Gastrocnemius medialis (tissue), 4 donors: ENCODE measurements at regions not wholly inside any gene's neighbourhood (a gene's known extent, or its start where the extent isn't known, plus 50 kb on each side); places are given as distances from the start of the nearest gene placed in this dataset.

ENCODE experiments used
- ATAC-seq, 2 donors: fragments of 150-250 bp; one replicate each; pipeline ENCODE4 v1.9.1; 2016
- DNase-seq, 2 donors: peaks; one replicate each; pipeline ENCODE4 v3.0.0-alpha.2; 2019
- H3K27ac ChIP-seq, 4 donors: fragments of 200-600 bp; sonication (generic); 1 replicate in 1 of 4; 2 replicates in 3 of 4; pipeline ENCODE4 v1.5.1; 2016 to 2018; ENCODE audit warnings: mild to moderate bottlenecking in 2 of 4, moderate library complexity in 1 of 4
- H3K27me3 ChIP-seq, 3 donors: fragments of 200-600 bp; sonication (generic) in 2 of 3; 1 replicate in 1 of 3; 2 replicates in 2 of 3; pipeline versions ENCODE4 v1.5.1 to v1.6.0; 2016 to 2019; ENCODE audit warnings: mild to moderate bottlenecking in 1 of 3, moderate library complexity in 1 of 3
- H3K36me3 ChIP-seq, 2 donors: fragments of 200-600 bp; sonication (generic) in 1 of 2; one replicate each; pipeline ENCODE4 v1.5.1; 2017 to 2018
- H3K4me1 ChIP-seq, 2 donors: fragments of 200-600 bp; sonication (generic) in 1 of 2; one replicate each; pipeline ENCODE4 v1.5.1; 2016 to 2017; ENCODE audit warnings: mild to moderate bottlenecking in 2 of 2
- H3K4me3 ChIP-seq, 4 donors: fragments of 200-600 bp; sonication (generic) in 3 of 4; 1 replicate in 1 of 4; 2 replicates in 3 of 4; pipeline ENCODE4 v1.5.1; 2016 to 2019; ENCODE audit warnings: mild to moderate bottlenecking in 2 of 4
- H3K9me3 ChIP-seq, 3 donors: fragments of 200-600 bp; sonication (generic) in 2 of 3; 1 replicate in 1 of 3; 2 replicates in 2 of 3; pipeline ENCODE4 v1.5.1; 2016 to 2019
- POLR2A ChIP-seq, 2 donors: fragments of 450-650 bp; IDR thresholded peaks; one replicate each; pipeline ENCODE4 v1.6.1; 2017; ENCODE audit warnings: antibody characterized with exemption in 2 of 2, mild to moderate bottlenecking in 2 of 2, moderate library complexity in 2 of 2
- in situ Hi-C, 4 donors: fragments of 200-750 bp; cut with MboI; loops; one replicate each; pipeline versions ENCODE4 v1.15.0 to v1.8.0; 2017; ENCODE audit warnings: low sequenced_read_pairs in 4 of 4
- intact Hi-C: fragments of 100-400 bp; cut with DNase I; formaldehyde crosslinking; loops from one replicate; pipeline ENCODE4 v1.15.1; 2023; ENCODE audit warnings: low total_unique reads
- TF ChIP-seq, protein P1 (sequence below), 5 experiments: fragments of 450-650 bp in 3 of 5; fragments of 200-600 bp in 2 of 5; sonication (generic) in 2 of 5; IDR thresholded peaks in 4 of 5; conservative IDR thresholded peaks in 1 of 5; 1 replicate in 4 of 5; 2 replicates in 1 of 5; pipeline ENCODE4 v1.5.1; 2016 to 2019; ENCODE audit warnings: antibody characterized with exemption in 5 of 5, mild to moderate bottlenecking in 3 of 5, moderate library complexity in 3 of 5

- H3K4me1 ChIP-seq: no peaks in the 10 kb centered on the region
- no peaks in the 10 kb centered on the region for H3K27me3 ChIP-seq
- no peaks in the 10 kb centered on the region for H3K36me3 ChIP-seq
- TF ChIP-seq, protein P1, sequence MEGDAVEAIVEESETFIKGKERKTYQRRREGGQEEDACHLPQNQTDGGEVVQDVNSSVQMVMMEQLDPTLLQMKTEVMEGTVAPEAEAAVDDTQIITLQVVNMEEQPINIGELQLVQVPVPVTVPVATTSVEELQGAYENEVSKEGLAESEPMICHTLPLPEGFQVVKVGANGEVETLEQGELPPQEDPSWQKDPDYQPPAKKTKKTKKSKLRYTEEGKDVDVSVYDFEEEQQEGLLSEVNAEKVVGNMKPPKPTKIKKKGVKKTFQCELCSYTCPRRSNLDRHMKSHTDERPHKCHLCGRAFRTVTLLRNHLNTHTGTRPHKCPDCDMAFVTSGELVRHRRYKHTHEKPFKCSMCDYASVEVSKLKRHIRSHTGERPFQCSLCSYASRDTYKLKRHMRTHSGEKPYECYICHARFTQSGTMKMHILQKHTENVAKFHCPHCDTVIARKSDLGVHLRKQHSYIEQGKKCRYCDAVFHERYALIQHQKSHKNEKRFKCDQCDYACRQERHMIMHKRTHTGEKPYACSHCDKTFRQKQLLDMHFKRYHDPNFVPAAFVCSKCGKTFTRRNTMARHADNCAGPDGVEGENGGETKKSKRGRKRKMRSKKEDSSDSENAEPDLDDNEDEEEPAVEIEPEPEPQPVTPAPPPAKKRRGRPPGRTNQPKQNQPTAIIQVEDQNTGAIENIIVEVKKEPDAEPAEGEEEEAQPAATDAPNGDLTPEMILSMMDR (IDR thresholded peaks at IDR 0.05 in 4 of 5, conservative IDR thresholded peaks at IDR 0.05 in 1 of 5): no peak
- no peak for TF ChIP-seq POLR2A (IDR thresholded peaks at IDR 0.05)
- in situ Hi-C loops (no loop called here), intact Hi-C loops (no loop called here)
- H3K9me3 ChIP-seq: no peaks in the 10 kb centered on the region
- no peak overlapping the region for H3K27ac ChIP-seq
- ATAC-seq: no peak
- no peak overlapping the region for H3K4me3 ChIP-seq
- DNase-seq: no peak
These were observed 490.0 kb downstream of the GATA3 start for GRCh38 chr10:8544500-8544899.

GRCh38 chr10:8554574-8554973, 500.1 kb downstream of the GATA3 start:
- TF ChIP-seq, protein P1 (IDR thresholded peaks at IDR 0.05 in 4 of 5, conservative IDR thresholded peaks at IDR 0.05 in 1 of 5): no peak
- TF ChIP-seq POLR2A (IDR thresholded peaks at IDR 0.05): no peak
- Histone ChIP-seq H3K27ac (no peak overlapping the region), H3K4me3 (no peak overlapping the region), H3K36me3 (no peaks in the 10 kb centered on the region), H3K4me1 (no peaks in the 10 kb centered on the region), H3K9me3 (no peaks in the 10 kb centered on the region), H3K27me3 (no peaks in the 10 kb centered on the region)
- ATAC-seq (no peak), DNase-seq (no peak)
- intact Hi-C loops (no loop called here), in situ Hi-C loops (no loop called here)

DNA sequence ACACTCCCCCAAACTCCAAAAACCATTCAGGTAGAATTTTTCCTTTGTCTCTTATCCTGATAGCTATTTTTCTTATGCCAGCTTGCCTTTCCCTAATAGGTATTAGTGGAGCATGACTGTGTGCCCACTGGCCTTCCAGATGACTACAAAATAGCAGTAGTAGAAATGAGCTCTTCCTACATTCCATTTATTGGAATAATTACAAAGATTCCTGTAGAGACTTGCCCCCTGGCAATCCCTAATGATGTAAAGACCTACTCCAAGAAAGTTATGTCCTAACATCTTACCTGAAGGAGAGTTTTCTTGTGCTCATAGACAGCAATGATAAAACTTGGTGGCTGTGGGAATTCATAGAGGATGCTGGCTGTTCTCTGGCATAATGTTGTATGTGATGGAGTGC, 501.8 kb downstream of the GATA3 start:
- intact Hi-C loops (no loop called here), in situ Hi-C loops (no loop called here)
- Histone ChIP-seq H3K27me3 (no peaks in the 10 kb centered on the region), H3K4me1 (no peaks in the 10 kb centered on the region), H3K9me3 (no peaks in the 10 kb centered on the region), H3K4me3 (no peak overlapping the region), H3K27ac (no peak overlapping the region), H3K36me3 (no peaks in the 10 kb centered on the region)
- TF ChIP-seq POLR2A (IDR thresholded peaks at IDR 0.05): no peak
- TF ChIP-seq, protein P1 (IDR thresholded peaks at IDR 0.05 in 4 of 5, conservative IDR thresholded peaks at IDR 0.05 in 1 of 5): no peak
- DNase-seq: no peak
- ATAC-seq: no peak

- in situ Hi-C loops (no loop called here), intact Hi-C loops (no loop called here)
- H3K9me3 ChIP-seq: no peaks in the 10 kb centered on the region
- H3K27me3 ChIP-seq: no peaks in the 10 kb centered on the region
- H3K4me1 ChIP-seq: no peaks in the 10 kb centered on the region
- ATAC-seq (no peak), DNase-seq (no peak)
- no peaks in the 10 kb centered on the region for H3K36me3 ChIP-seq
- no peak for TF ChIP-seq POLR2A (IDR thresholded peaks at IDR 0.05)
- TF ChIP-seq, protein P1 (IDR thresholded peaks at IDR 0.05 in 4 of 5, conservative IDR thresholded peaks at IDR 0.05 in 1 of 5): no peak
- H3K27ac ChIP-seq: no peak overlapping the region
- no peak overlapping the region for H3K4me3 ChIP-seq
These were observed 509.0 kb downstream of the GATA3 start for GRCh38 chr10:8563478-8563877.

- Histone ChIP-seq H3K4me1 (no peaks in the 10 kb centered on the region), H3K27ac (no peak overlapping the region), H3K4me3 (no peak overlapping the region), H3K36me3 (no peaks in the 10 kb centered on the region), H3K27me3 (no peaks in the 10 kb centered on the region), H3K9me3 (no peaks in the 10 kb centered on the region)
- intact Hi-C loops (no loop called here), in situ Hi-C loops (no loop called here)
- TF ChIP-seq, protein P1 (IDR thresholded peaks at IDR 0.05 in 4 of 5, conservative IDR thresholded peaks at IDR 0.05 in 1 of 5): no peak
- TF ChIP-seq POLR2A (IDR thresholded peaks at IDR 0.05): no peak
- ATAC-seq (no peak), DNase-seq (no peak)
These were observed 512.2 kb downstream of the GATA3 start for GRCh38 chr10:8566737-8567136.
